ENCODE measurements at regions not wholly inside any gene's neighbourhood (a gene's known extent, or its start where the extent isn't known, plus 50 kb on each side); places are given as distances from the start of the nearest gene placed in this dataset.
"Not testable (repeated sequence)": the region's sequence is repeated elsewhere in the genome, so short reads cannot be mapped to it uniquely, and the experiment has no call there.

- no peaks in the 10 kb centered on the region for H3K9me3 ChIP-seq (ENCODE audit: low read length)
- no peaks in the 10 kb centered on the region for H3K9me2 ChIP-seq (ENCODE audit: low read depth, low read length)
- no peak overlapping the region for H2AFZ ChIP-seq (ENCODE audit: low read length)
- H4K20me1 ChIP-seq (ENCODE audit: insufficient read depth, low read length) = no peaks in the 10 kb centered on the region
- no peaks in the 10 kb centered on the region for H3K36me3 ChIP-seq (ENCODE audit: insufficient read depth, low read length)
- no peaks in the 10 kb centered on the region for H3F3A ChIP-seq (ENCODE audit: insufficient read depth, low read length)
- no peak overlapping the region for H3K4me2 ChIP-seq (ENCODE audit: low read length)
- no peak overlapping the region for H3K4me3 ChIP-seq (ENCODE audit: low read depth, low read length, poor library complexity, severe bottlenecking)
- H3K27ac ChIP-seq (ENCODE audit: low read depth, low read length, poor library complexity, severe bottlenecking) = no peak overlapping the region
- no peaks in the 10 kb centered on the region for H3K79me2 ChIP-seq (ENCODE audit: insufficient read depth, low read length)
- no peaks in the 10 kb centered on the region for H3K4me1 ChIP-seq (ENCODE audit: insufficient read depth, low read length, severe bottlenecking)
- TF ChIP-seq CTCF (IDR thresholded peaks at IDR 0.05; ENCODE audit: low read length) (no peak), EZH2 (IDR thresholded peaks at IDR 0.05; ENCODE audit: borderline replicate concordance, low read length) (no peak)
- H3K9ac ChIP-seq (ENCODE audit: low read length) = no peak overlapping the region
- no peaks in the 10 kb centered on the region; the same call in 1 of the 2 replicates for H3K27me3 ChIP-seq (ENCODE audit: insufficient read depth, low read length)
These were observed 80.8 kb downstream of the DNAJB9 start for GRCh38 chr7:108650467-108650866.

DNA sequence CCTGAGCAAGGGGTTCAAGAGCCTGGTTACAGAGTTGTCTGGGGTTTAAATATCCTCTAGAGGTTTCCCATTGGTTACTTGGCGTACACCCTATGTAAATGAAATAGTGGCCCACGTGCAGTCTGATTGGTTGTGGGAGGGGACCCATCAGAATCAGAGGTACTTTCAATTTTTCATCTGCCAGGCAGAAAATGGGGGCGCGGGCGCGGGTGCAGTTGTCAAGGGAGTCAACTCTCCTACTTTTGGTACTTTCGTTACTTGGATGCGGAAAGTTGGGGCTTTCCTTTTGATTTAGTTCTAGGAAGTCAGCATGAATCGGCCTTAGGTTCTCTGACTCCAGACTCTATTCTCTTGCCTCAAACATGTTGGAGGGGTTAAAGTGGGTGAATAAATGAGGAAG lies 83.2 kb downstream of the DNAJB9 start:
- Histone ChIP-seq H3K79me2 (ENCODE audit: insufficient read depth, low read length) (no peaks in the 10 kb centered on the region), H3K9ac (ENCODE audit: low read length) (no peak overlapping the region), H3K36me3 (ENCODE audit: insufficient read depth, low read length) (no peaks in the 10 kb centered on the region), H3K4me2 (ENCODE audit: low read length) (no peak overlapping the region), H3K4me1 (ENCODE audit: insufficient read depth, low read length, severe bottlenecking) (no peaks in the 10 kb centered on the region), H3K4me3 (ENCODE audit: low read depth, low read length, poor library complexity, severe bottlenecking) (no peak overlapping the region), H3F3A (ENCODE audit: insufficient read depth, low read length) (no peaks in the 10 kb centered on the region), H3K9me3 (ENCODE audit: low read length) (no peaks in the 10 kb centered on the region), H3K27me3 (ENCODE audit: insufficient read depth, low read length) (no peaks in the 10 kb centered on the region; the same call in 1 of the 2 replicates), H4K20me1 (ENCODE audit: insufficient read depth, low read length) (no peaks in the 10 kb centered on the region), H3K27ac (ENCODE audit: low read depth, low read length, poor library complexity, severe bottlenecking) (no peak overlapping the region), H3K9me2 (ENCODE audit: low read depth, low read length) (no peaks in the 10 kb centered on the region), H2AFZ (ENCODE audit: low read length) (no peak overlapping the region)
- TF ChIP-seq CTCF (IDR thresholded peaks at IDR 0.05; ENCODE audit: low read length) (no peak), EZH2 (IDR thresholded peaks at IDR 0.05; ENCODE audit: borderline replicate concordance, low read length) (no peak)

DNA sequence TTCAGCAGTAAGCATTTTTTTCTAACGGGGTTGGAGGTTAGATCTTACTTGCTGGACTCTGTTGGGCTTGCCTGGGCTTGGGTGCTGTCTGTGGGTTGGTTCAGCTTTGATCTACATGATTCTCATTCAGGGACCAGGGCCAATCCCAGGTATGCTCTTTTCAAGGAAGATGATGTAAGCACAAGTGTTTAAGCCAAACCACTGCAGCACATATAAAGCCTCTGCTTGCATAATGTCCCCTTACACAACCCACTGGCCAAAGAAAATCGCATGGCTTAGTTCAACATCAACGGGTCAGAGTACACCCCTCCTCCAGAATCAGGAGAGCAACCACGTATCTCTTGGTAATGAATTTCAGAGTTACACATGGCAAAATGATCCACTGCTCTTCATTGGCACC lies 83.9 kb downstream of the DNAJB9 start:
- Histone ChIP-seq H3K79me2 (ENCODE audit: insufficient read depth, low read length) (no peaks in the 10 kb centered on the region), H3K36me3 (ENCODE audit: insufficient read depth, low read length) (no peaks in the 10 kb centered on the region), H3K27me3 (ENCODE audit: insufficient read depth, low read length) (no peaks in the 10 kb centered on the region; the same call in 1 of the 2 replicates), H3K4me1 (ENCODE audit: insufficient read depth, low read length, severe bottlenecking) (no peaks in the 10 kb centered on the region), H4K20me1 (ENCODE audit: insufficient read depth, low read length) (no peaks in the 10 kb centered on the region), H3F3A (ENCODE audit: insufficient read depth, low read length) (no peaks in the 10 kb centered on the region), H3K9me2 (ENCODE audit: low read depth, low read length) (no peaks in the 10 kb centered on the region), H3K27ac (ENCODE audit: low read depth, low read length, poor library complexity, severe bottlenecking) (no peak overlapping the region), H3K4me2 (ENCODE audit: low read length) (no peak overlapping the region), H3K9me3 (ENCODE audit: low read length) (no peaks in the 10 kb centered on the region), H2AFZ (ENCODE audit: low read length) (no peak overlapping the region), H3K4me3 (ENCODE audit: low read depth, low read length, poor library complexity, severe bottlenecking) (no peak overlapping the region), H3K9ac (ENCODE audit: low read length) (no peak overlapping the region)
- TF ChIP-seq EZH2 (IDR thresholded peaks at IDR 0.05; ENCODE audit: borderline replicate concordance, low read length) (no peak), CTCF (IDR thresholded peaks at IDR 0.05; ENCODE audit: low read length) (no peak)

GRCh38 chr7:108657140-108657726 lies 87.6 kb downstream of the DNAJB9 start:
- not testable (repeated sequence) for H2AFZ ChIP-seq (ENCODE audit: low read length); H3F3A ChIP-seq (ENCODE audit: insufficient read depth, low read length); H3K4me2 ChIP-seq (ENCODE audit: low read length); H3K9ac ChIP-seq (ENCODE audit: low read length); H3K79me2 ChIP-seq (ENCODE audit: insufficient read depth, low read length); H3K4me1 ChIP-seq (ENCODE audit: insufficient read depth, low read length, severe bottlenecking); H4K20me1 ChIP-seq (ENCODE audit: insufficient read depth, low read length); H3K9me2 ChIP-seq (ENCODE audit: low read depth, low read length); H3K36me3 ChIP-seq (ENCODE audit: insufficient read depth, low read length); H3K9me3 ChIP-seq (ENCODE audit: low read length); H3K4me3 ChIP-seq (ENCODE audit: low read depth, low read length, poor library complexity, severe bottlenecking); H3K27ac ChIP-seq (ENCODE audit: low read depth, low read length, poor library complexity, severe bottlenecking); H3K27me3 ChIP-seq (ENCODE audit: insufficient read depth, low read length)
